HEK293 (cell line): ENCODE measurements at regions not wholly inside any gene's neighbourhood (a gene's known extent, or its start where the extent isn't known, plus 50 kb on each side); places are given as distances from the start of the nearest gene placed in this dataset.

Experiments used
- CTCF ChIA-PET: fragments of 350-600 bp; formaldehyde crosslinking; extraction: SDS; loops from one replicate; lab custom pipeline; 2021; ENCODE audit warnings: antibody characterized with exemption; lab: Yijun Ruan, JAX
- POLR2A ChIA-PET: fragments of 300-600 bp; formaldehyde crosslinking; extraction: SDS; loops from one replicate; lab custom pipeline; 2020; ENCODE audit warnings: antibody characterized with exemption, inconsistent platforms; lab: Yijun Ruan, JAX
- H3K27ac ChIP-seq: fragments of 200-500 bp; sonication (Bioruptor generic); 2 replicates; pipeline ENCODE4 v1.5.1; 2014; ENCODE audit warnings: low read depth, low read length, control low read depth, inconsistent platforms; ENCODE audit errors: extremely low read depth
- H3K36me3 ChIP-seq, 2 experiments: fragments of 200-500 bp in 1 of 2; sonication (Bioruptor generic) in 1 of 2; 1 replicate in 1 of 2; 2 replicates in 1 of 2; pipeline ENCODE4 v1.5.1; 2014 to 2017; ENCODE audit warnings: inconsistent platforms in 2 of 2, low read length in 2 of 2; ENCODE audit not compliant: control insufficient read depth in 2 of 2, insufficient read depth in 1 of 2
- H3K4me1 ChIP-seq: fragments of 200-500 bp; sonication (Bioruptor generic); 2 replicates; pipeline ENCODE4 v1.5.1; 2014; ENCODE audit warnings: mild to moderate bottlenecking, low read length, inconsistent platforms; ENCODE audit not compliant: control insufficient read depth, insufficient read depth
- H3K4me3 ChIP-seq: 2 replicates; pipeline ENCODE4 v1.5.1; 2011; ENCODE audit warnings: low read depth, mild to moderate bottlenecking, control low read depth, low read length, moderate library complexity
- H3K9me3 ChIP-seq: fragments of 200-500 bp; sonication (Bioruptor generic); 2 replicates; pipeline ENCODE4 v1.5.1; 2014; ENCODE audit warnings: low read depth, low read length, inconsistent platforms; ENCODE audit not compliant: control insufficient read depth, insufficient read depth
- FEZF1 ChIP-seq: fragments of 450-650 bp; formaldehyde crosslinking; IDR thresholded peaks from 2 replicates; pipeline ENCODE4 v1.5.1; 2016; ENCODE audit warnings: missing biosample characterization, missing genetic modification characterization
- GLIS1 ChIP-seq: fragments of 450-650 bp; formaldehyde crosslinking; IDR thresholded peaks from 2 replicates; pipeline ENCODE4 v1.5.1; 2016; ENCODE audit warnings: missing biosample characterization, missing genetic modification characterization
- REPIN1 ChIP-seq: fragments of 450-650 bp; formaldehyde crosslinking; IDR thresholded peaks from 2 replicates; pipeline ENCODE4 v1.5.1; 2017; ENCODE audit warnings: missing biosample characterization, missing genetic modification characterization, low read depth
- ZBTB1 ChIP-seq: fragments of 450-650 bp; formaldehyde crosslinking; IDR thresholded peaks from 2 replicates; pipeline ENCODE4 v1.5.1; 2016; ENCODE audit warnings: missing biosample characterization, missing genetic modification characterization
- ZBTB20 ChIP-seq: fragments of 450-650 bp; formaldehyde crosslinking; IDR thresholded peaks from 2 replicates; pipeline ENCODE4 v1.5.1; 2016; ENCODE audit warnings: missing biosample characterization, missing genetic modification characterization
- ZNF121 ChIP-seq: fragments of 450-650 bp; formaldehyde crosslinking; IDR thresholded peaks from 2 replicates; pipeline ENCODE4 v1.5.1; 2016; ENCODE audit warnings: missing biosample characterization, missing genetic modification characterization
- ZNF133 ChIP-seq: fragments of 450-650 bp; formaldehyde crosslinking; IDR thresholded peaks from 2 replicates; pipeline ENCODE4 v1.5.1; 2016; ENCODE audit warnings: missing biosample characterization, missing genetic modification characterization
- ZNF146 ChIP-seq: fragments of 450-650 bp; formaldehyde crosslinking; IDR thresholded peaks from 2 replicates; pipeline ENCODE4 v1.5.1; 2016; ENCODE audit warnings: missing biosample characterization, missing genetic modification characterization
- ZNF157 ChIP-seq: fragments of 450-650 bp; formaldehyde crosslinking; IDR thresholded peaks from 2 replicates; pipeline ENCODE4 v1.5.1; 2016; ENCODE audit warnings: missing biosample characterization, missing genetic modification characterization
- ZNF23 ChIP-seq: fragments of 450-650 bp; formaldehyde crosslinking; IDR thresholded peaks from 2 replicates; pipeline ENCODE4 v1.5.1; 2016; ENCODE audit warnings: missing biosample characterization, missing genetic modification characterization, borderline replicate concordance
- ZNF274 ChIP-seq, 2 experiments: fragments of 200-500 bp in 1 of 2; fragments of 450-650 bp in 1 of 2; sonication (Bioruptor generic) in 1 of 2; formaldehyde crosslinking in 1 of 2; IDR thresholded peaks; 2 replicates each; pipeline versions ENCODE4 v1.5.1 to v1.6.1; 2014 to 2016; ENCODE audit warnings: borderline replicate concordance in 1 of 2, inconsistent platforms in 1 of 2, low read length in 1 of 2, missing biosample characterization in 1 of 2, missing genetic modification characterization in 1 of 2
- ZNF48 ChIP-seq: fragments of 450-650 bp; formaldehyde crosslinking; IDR thresholded peaks from 2 replicates; pipeline ENCODE4 v1.5.1; 2016; ENCODE audit warnings: missing biosample characterization, missing genetic modification characterization
- ZNF501 ChIP-seq: fragments of 450-650 bp; formaldehyde crosslinking; IDR thresholded peaks from 2 replicates; pipeline ENCODE4 v1.5.1; 2016; ENCODE audit warnings: missing biosample characterization, missing genetic modification characterization
- ZNF510 ChIP-seq: fragments of 450-650 bp; formaldehyde crosslinking; IDR thresholded peaks from 2 replicates; pipeline ENCODE4 v1.5.1; 2018; ENCODE audit warnings: mild to moderate bottlenecking, missing genetic modification characterization, missing biosample characterization; ENCODE audit not compliant: insufficient replicate concordance
- ZNF521 ChIP-seq: fragments of 450-650 bp; formaldehyde crosslinking; IDR thresholded peaks from 2 replicates; pipeline ENCODE4 v1.5.1; 2017; ENCODE audit warnings: missing biosample characterization, mild to moderate bottlenecking, missing genetic modification characterization
- ZNF544 ChIP-seq: fragments of 450-650 bp; formaldehyde crosslinking; IDR thresholded peaks from 2 replicates; pipeline ENCODE4 v1.5.0; 2017; ENCODE audit warnings: missing biosample characterization, missing genetic modification characterization
- ZNF549 ChIP-seq: fragments of 450-650 bp; IDR thresholded peaks from 2 replicates; pipeline ENCODE4 v1.5.1; 2018; ENCODE audit warnings: missing biosample characterization, missing genetic modification characterization, mild to moderate bottlenecking, inconsistent platforms, moderate library complexity
- ZNF585B ChIP-seq: fragments of 450-650 bp; formaldehyde crosslinking; IDR thresholded peaks from 2 replicates; pipeline ENCODE4 v1.5.1; 2016; ENCODE audit warnings: missing biosample characterization, missing genetic modification characterization
- ZNF596 ChIP-seq: fragments of 450-650 bp; IDR thresholded peaks from 2 replicates; pipeline ENCODE4 v1.5.0; 2018; ENCODE audit warnings: missing biosample characterization, mild to moderate bottlenecking, missing genetic modification characterization, moderate library complexity
- ZNF658 ChIP-seq: fragments of 450-650 bp; formaldehyde crosslinking; IDR thresholded peaks from 2 replicates; pipeline ENCODE4; 2016; ENCODE audit warnings: missing biosample characterization, missing genetic modification characterization
- ZNF660 ChIP-seq: fragments of 450-650 bp; IDR thresholded peaks from 2 replicates; pipeline ENCODE4 v1.5.1; 2018; ENCODE audit warnings: missing biosample characterization, mild to moderate bottlenecking, missing genetic modification characterization
- ZNF664 ChIP-seq: fragments of 450-650 bp; formaldehyde crosslinking; IDR thresholded peaks from 2 replicates; pipeline ENCODE4 v1.5.1; 2016; ENCODE audit warnings: missing biosample characterization, missing genetic modification characterization
- ZNF670 ChIP-seq: fragments of 450-650 bp; formaldehyde crosslinking; IDR thresholded peaks from 2 replicates; pipeline ENCODE4 v1.5.1; 2016; ENCODE audit warnings: missing biosample characterization, missing genetic modification characterization, low read depth
- ZXDB ChIP-seq: fragments of 450-650 bp; formaldehyde crosslinking; IDR thresholded peaks from 2 replicates; pipeline ENCODE4 v1.5.1; 2016; ENCODE audit warnings: missing biosample characterization, missing genetic modification characterization
- TF ChIP-seq, protein P1 (sequence below): fragments of 450-650 bp; formaldehyde crosslinking; IDR thresholded peaks from 2 replicates; pipeline ENCODE4 v1.5.1; 2017; ENCODE audit warnings: missing biosample characterization, missing genetic modification characterization
- TF ChIP-seq, protein P2 (sequence below): fragments of 450-650 bp; formaldehyde crosslinking; IDR thresholded peaks from 2 replicates; pipeline ENCODE4 v1.5.1; 2016; ENCODE audit warnings: missing biosample characterization, missing genetic modification characterization
- TF ChIP-seq, protein P3 (sequence below): fragments of 450-650 bp; formaldehyde crosslinking; IDR thresholded peaks from 2 replicates; pipeline ENCODE4 v1.5.1; 2016; ENCODE audit warnings: missing biosample characterization, missing genetic modification characterization
- TF ChIP-seq, protein P4 (sequence below): fragments of 450-650 bp; formaldehyde crosslinking; IDR thresholded peaks from 2 replicates; pipeline ENCODE4 v1.5.1; 2016; ENCODE audit warnings: missing biosample characterization, missing genetic modification characterization

DNA sequence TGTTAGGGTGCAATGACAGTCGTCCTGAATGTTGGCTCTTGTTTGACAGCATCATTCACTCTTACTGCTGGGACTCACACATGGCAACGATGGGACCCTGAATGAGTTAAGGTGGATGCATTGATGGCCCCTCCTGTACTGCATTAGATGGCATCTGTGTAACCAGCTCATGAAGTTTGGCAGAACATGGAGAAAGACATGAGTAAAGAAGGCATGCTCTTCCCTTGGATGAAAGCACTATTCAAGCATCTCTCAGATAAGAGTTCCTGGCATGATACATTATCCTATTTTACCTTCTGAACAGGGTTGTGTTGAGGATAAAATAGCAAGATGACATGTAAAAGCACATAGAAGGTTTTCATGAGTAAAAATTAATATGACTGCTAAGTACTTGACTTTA, 142.2 kb upstream of the GAS1 start:
- no peak overlapping the region for H3K27ac ChIP-seq
- H3K4me1 ChIP-seq, result no peaks in the 10 kb centered on the region
- no peak overlapping the region for H3K4me3 ChIP-seq
- CTCF ChIA-PET, result interaction anchor here (0.6 kb wide), 1 partner anchor 174 kb away, joined by 5 read pairs; no protein-coding TSS in a partner anchor
- no peaks in the 10 kb centered on the region for H3K36me3 ChIP-seq
- no peak for TF ChIP-seq GLIS1 (tag by site-specific recombination)
- no peak for TF ChIP-seq ZNF660 (tag by site-specific recombination)
- no peak for TF ChIP-seq FEZF1 (tag by site-specific recombination)
- no peak for TF ChIP-seq ZNF549 (tag by site-specific recombination)
- TF ChIP-seq, all 188 proteins: peak for 0
- no peaks in the 10 kb centered on the region for H3K9me3 ChIP-seq
- POLR2A ChIA-PET, result no interaction called here

DNA sequence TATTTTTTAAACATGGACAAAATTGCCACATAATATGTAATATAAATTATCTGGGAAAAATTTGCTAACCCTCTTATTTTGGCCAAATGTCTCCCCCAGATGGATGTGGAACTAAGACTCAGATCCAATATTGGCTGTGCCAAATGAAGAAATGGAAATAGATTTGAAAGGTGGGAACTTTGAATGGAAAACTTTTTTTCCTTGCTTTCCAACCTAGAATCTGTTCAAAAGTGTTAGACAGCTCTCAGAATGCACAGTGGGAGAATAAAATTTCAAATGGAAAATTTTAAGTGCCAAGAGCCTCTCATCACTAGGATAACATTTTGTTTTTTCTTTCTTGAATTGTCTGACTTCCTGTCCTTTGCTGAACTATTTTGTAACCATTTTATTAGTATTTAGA, 142.6 kb upstream of the GAS1 start:
- CTCF ChIA-PET, result interaction anchor here (0.6 kb wide), 1 partner anchor 174 kb away, joined by 5 read pairs; no protein-coding TSS in a partner anchor
- Histone ChIP-seq H3K4me3 (no peak overlapping the region), H3K36me3 (no peaks in the 10 kb centered on the region), H3K27ac (no peak overlapping the region), H3K9me3 (no peaks in the 10 kb centered on the region), H3K4me1 (no peaks in the 10 kb centered on the region)
- POLR2A ChIA-PET, result no interaction called here
- TF ChIP-seq ZNF48 (no peak), ZNF501 (tag by site-specific recombination) (no peak), ZNF658 (tag by site-specific recombination) (no peak), ZXDB (no peak), ZNF670 (tag by site-specific recombination) (no peak), ZNF23 (tag by site-specific recombination) (no peak), ZNF510 (tag by site-specific recombination) (no peak), ZNF521 (tag by site-specific recombination) (no peak), REPIN1 (tag by site-specific recombination) (no peak), ZNF274 (IDR thresholded peaks at IDR 0.05; ENCODE audit: low read length) (no peak), ZNF274 (tag by site-specific recombination; IDR thresholded peaks at IDR 0.05; ENCODE audit: borderline replicate concordance) (no peak), ZNF133 (tag by site-specific recombination) (no peak), ZBTB1 (tag by site-specific recombination) (no peak)
- TF ChIP-seq, protein P1, sequence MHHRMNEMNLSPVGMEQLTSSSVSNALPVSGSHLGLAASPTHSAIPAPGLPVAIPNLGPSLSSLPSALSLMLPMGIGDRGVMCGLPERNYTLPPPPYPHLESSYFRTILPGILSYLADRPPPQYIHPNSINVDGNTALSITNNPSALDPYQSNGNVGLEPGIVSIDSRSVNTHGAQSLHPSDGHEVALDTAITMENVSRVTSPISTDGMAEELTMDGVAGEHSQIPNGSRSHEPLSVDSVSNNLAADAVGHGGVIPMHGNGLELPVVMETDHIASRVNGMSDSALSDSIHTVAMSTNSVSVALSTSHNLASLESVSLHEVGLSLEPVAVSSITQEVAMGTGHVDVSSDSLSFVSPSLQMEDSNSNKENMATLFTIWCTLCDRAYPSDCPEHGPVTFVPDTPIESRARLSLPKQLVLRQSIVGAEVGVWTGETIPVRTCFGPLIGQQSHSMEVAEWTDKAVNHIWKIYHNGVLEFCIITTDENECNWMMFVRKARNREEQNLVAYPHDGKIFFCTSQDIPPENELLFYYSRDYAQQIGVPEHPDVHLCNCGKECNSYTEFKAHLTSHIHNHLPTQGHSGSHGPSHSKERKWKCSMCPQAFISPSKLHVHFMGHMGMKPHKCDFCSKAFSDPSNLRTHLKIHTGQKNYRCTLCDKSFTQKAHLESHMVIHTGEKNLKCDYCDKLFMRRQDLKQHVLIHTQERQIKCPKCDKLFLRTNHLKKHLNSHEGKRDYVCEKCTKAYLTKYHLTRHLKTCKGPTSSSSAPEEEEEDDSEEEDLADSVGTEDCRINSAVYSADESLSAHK, result no peak

DNA sequence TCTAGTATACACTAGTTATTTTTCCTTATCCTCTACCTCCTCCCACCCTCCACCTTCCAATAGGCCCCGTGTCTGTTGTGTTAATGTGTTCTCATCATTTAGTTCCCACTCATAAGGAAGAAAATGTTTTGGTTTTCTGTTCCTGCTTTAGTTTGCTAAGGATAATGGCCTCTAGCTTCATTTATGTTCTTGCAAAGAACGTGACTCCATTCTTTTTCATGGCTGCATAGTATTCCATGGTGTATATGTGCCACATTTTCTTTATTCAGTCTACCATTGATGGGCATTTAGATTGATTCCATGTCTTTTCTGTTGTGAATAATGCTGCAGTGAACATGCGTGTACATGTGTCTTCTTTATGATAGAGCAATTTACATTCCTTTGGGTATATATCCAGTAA, 146.5 kb upstream of the GAS1 start:
- H3K4me1 ChIP-seq, result no peaks in the 10 kb centered on the region
- H3K27ac ChIP-seq, result no peak overlapping the region
- ChIA-PET CTCF (interaction anchor here (0.7 kb wide), 1 partner anchor 146 kb away, joined by 3 read pairs; no protein-coding TSS in a partner anchor), POLR2A (no interaction called here)
- no peaks in the 10 kb centered on the region for H3K36me3 ChIP-seq
- no peak overlapping the region for H3K4me3 ChIP-seq
- TF ChIP-seq ZNF146 (tag by site-specific recombination), result peak; percentile 99
- no peak for TF ChIP-seq ZNF664 (tag by site-specific recombination)
- TF ChIP-seq ZNF596 (tag by site-specific recombination), result no peak
- no peak for TF ChIP-seq ZNF157 (tag by site-specific recombination)
- TF ChIP-seq, protein P2, sequence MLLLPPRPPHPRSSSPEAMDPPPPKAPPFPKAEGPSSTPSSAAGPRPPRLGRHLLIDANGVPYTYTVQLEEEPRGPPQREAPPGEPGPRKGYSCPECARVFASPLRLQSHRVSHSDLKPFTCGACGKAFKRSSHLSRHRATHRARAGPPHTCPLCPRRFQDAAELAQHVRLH (tag by site-specific recombination), result peak; percentile 82
- TF ChIP-seq, protein P3, sequence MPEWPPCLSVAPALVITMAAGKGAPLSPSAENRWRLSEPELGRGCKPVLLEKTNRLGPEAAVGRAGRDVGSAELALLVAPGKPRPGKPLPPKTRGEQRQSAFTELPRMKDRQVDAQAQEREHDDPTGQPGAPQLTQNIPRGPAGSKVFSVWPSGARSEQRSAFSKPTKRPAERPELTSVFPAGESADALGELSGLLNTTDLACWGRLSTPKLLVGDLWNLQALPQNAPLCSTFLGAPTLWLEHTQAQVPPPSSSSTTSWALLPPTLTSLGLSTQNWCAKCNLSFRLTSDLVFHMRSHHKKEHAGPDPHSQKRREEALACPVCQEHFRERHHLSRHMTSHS, result no peak
- TF ChIP-seq, protein P4, sequence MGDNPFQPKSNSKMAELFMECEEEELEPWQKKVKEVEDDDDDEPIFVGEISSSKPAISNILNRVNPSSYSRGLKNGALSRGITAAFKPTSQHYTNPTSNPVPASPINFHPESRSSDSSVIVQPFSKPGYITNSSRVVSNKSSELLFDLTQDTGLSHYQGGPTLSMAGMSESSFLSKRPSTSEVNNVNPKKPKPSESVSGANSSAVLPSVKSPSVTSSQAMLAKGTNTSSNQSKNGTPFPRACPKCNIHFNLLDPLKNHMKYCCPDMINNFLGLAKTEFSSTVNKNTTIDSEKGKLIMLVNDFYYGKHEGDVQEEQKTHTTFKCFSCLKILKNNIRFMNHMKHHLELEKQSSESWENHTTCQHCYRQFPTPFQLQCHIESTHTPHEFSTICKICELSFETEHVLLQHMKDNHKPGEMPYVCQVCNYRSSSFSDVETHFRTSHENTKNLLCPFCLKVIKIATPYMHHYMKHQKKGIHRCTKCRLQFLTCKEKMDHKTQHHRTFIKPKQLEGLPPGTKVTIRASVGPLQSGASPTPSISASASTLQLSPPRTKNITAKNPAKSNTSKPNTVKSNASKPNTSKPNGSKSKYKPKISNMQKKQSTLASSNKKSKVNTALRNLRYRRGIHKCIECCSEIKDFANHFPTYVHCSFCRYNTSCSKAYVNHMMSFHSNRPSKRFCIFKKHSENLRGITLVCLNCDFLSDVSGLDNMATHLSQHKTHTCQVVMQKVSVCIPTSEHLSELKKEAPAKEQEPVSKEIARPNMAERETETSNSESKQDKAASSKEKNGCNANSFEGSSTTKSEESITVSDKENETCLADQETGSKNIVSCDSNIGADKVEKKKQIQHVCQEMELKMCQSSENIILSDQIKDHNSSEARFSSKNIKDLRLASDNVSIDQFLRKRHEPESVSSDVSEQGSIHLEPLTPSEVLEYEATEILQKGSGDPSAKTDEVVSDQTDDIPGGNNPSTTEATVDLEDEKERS (tag by site-specific recombination), result 0 out of 2 replicates have a peak, but pooled peaks have one; percentile 51
- TF ChIP-seq ZNF544 (tag by site-specific recombination), result no peak
- no peak for TF ChIP-seq ZBTB20 (tag by site-specific recombination)
- no peak for TF ChIP-seq ZNF549 (tag by site-specific recombination)
- TF ChIP-seq ZNF121, result no peak
- no peak for TF ChIP-seq ZNF585B (tag by site-specific recombination)
- H3K9me3 ChIP-seq, result no peaks in the 10 kb centered on the region
